ENCODE measurements at regions not wholly inside any gene's neighbourhood (a gene's known extent, or its start where the extent isn't known, plus 50 kb on each side); places are given as distances from the start of the nearest gene placed in this dataset.

DNA sequence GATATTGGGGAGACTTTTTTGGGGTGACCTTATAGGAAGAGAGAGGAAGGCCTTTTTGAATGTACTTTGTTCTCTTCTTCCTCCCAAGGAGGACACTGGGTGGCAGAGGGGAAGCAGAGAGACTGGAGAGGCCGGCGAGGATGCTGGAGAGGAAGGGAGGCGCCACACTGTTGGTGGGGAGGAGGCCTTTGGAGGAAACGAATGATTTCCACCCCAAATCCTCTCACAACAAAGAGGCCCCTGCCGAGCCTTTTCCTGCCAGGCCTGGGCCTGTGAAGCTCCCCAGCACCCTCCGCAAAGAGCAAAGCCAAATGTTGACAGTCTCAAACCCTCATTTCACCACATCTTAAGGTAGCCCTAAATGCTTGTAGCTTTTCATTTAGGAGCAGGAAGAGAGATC lies 59.0 kb upstream of the UPP2 start:
- H3K9ac ChIP-seq (ENCODE audit: extremely low read depth, low read length, poor library complexity, severe bottlenecking), result no peak overlapping the region
- H3K36me3 Mint-ChIP-seq (ENCODE audit: low read depth), result no peaks in the 10 kb centered on the region
- no peak overlapping the region for H3K4me3 Mint-ChIP-seq
- TF ChIP-seq, protein P1, sequence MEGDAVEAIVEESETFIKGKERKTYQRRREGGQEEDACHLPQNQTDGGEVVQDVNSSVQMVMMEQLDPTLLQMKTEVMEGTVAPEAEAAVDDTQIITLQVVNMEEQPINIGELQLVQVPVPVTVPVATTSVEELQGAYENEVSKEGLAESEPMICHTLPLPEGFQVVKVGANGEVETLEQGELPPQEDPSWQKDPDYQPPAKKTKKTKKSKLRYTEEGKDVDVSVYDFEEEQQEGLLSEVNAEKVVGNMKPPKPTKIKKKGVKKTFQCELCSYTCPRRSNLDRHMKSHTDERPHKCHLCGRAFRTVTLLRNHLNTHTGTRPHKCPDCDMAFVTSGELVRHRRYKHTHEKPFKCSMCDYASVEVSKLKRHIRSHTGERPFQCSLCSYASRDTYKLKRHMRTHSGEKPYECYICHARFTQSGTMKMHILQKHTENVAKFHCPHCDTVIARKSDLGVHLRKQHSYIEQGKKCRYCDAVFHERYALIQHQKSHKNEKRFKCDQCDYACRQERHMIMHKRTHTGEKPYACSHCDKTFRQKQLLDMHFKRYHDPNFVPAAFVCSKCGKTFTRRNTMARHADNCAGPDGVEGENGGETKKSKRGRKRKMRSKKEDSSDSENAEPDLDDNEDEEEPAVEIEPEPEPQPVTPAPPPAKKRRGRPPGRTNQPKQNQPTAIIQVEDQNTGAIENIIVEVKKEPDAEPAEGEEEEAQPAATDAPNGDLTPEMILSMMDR (conservative IDR thresholded peaks at IDR 0.05), result no peak
- no peak overlapping the region for H3K27ac Mint-ChIP-seq
- peaks cover 6% of the 10 kb centered on the region for H3K27me3 Mint-ChIP-seq (ENCODE audit: insufficient read depth)
- no peaks in the 10 kb centered on the region for H3K9me3 Mint-ChIP-seq
- H3K4me3 ChIP-seq (ENCODE audit: low read length), result no peak overlapping the region
- peaks cover 10% of the 10 kb centered on the region for H3K4me1 ChIP-seq (ENCODE audit: control insufficient read depth, insufficient read depth, low read length)
- peaks cover 7% of the 10 kb centered on the region for H3K27me3 ChIP-seq (ENCODE audit: control insufficient read depth, insufficient read depth, low read length, poor library complexity, severe bottlenecking)
- H3K36me3 ChIP-seq (ENCODE audit: control insufficient read depth, insufficient read depth, low read length), result no peaks in the 10 kb centered on the region
- H3K4me1 Mint-ChIP-seq, result peaks cover 24% of the 10 kb centered on the region
- no peaks in the 10 kb centered on the region for H3K9me3 ChIP-seq (ENCODE audit: control insufficient read depth, low read length)
- H3K27ac ChIP-seq (ENCODE audit: low read depth, low read length), result no peak overlapping the region
- 62 to 80% methylated on average over 2 to 3 of the region's 6 CpGs for WGBS, 2 experiments (ENCODE audit: insufficient coverage in 1 of 2, insufficient read length in 1 of 2)
- DNase-seq, result no peak

DNA sequence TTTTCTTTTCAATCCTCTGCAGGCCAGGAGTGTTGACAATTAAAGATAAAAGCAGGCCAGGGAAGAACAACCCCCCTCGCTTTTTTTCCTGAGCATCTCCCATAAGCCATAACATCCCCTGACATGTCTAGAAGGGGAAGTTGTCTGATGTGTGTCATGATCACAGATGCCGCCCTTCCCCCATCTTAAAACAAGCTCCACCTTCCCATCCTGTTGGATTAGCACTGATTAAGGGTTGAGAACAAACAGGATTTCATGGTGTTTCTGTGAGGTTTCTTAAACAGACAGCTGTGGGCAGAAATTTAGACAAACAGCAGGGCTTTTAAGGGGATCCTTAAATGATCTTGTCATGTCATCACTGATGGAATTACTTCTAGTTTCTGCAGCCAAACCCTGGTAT lies 59.4 kb upstream of the UPP2 start:
- Mint-ChIP-seq H3K27ac (no peak overlapping the region), H3K4me1 (peaks cover 24% of the 10 kb centered on the region), H3K9me3 (no peaks in the 10 kb centered on the region), H3K4me3 (no peak overlapping the region), H3K27me3 (ENCODE audit: insufficient read depth) (peaks cover 8% of the 10 kb centered on the region), H3K36me3 (ENCODE audit: low read depth) (no peaks in the 10 kb centered on the region)
- no peak overlapping the region for H3K4me3 ChIP-seq (ENCODE audit: low read length)
- H3K27me3 ChIP-seq (ENCODE audit: control insufficient read depth, insufficient read depth, low read length, poor library complexity, severe bottlenecking), result peaks cover 5% of the 10 kb centered on the region
- peaks cover 10% of the 10 kb centered on the region for H3K4me1 ChIP-seq (ENCODE audit: control insufficient read depth, insufficient read depth, low read length)
- no peak for DNase-seq
- 90% methylated on average over 2 of the region's 2 CpGs; no CpG with 5 or more reads in 1 of the 2 experiments for WGBS, 2 experiments (ENCODE audit: insufficient coverage in 1 of 2, insufficient read length in 1 of 2)
- H3K36me3 ChIP-seq (ENCODE audit: control insufficient read depth, insufficient read depth, low read length), result no peaks in the 10 kb centered on the region
- TF ChIP-seq, protein P1 (conservative IDR thresholded peaks at IDR 0.05), result no peak
- no peak overlapping the region for H3K27ac ChIP-seq (ENCODE audit: low read depth, low read length)
- H3K9me3 ChIP-seq (ENCODE audit: control insufficient read depth, low read length), result no peaks in the 10 kb centered on the region
- H3K9ac ChIP-seq (ENCODE audit: extremely low read depth, low read length, poor library complexity, severe bottlenecking), result no peak overlapping the region

DNA sequence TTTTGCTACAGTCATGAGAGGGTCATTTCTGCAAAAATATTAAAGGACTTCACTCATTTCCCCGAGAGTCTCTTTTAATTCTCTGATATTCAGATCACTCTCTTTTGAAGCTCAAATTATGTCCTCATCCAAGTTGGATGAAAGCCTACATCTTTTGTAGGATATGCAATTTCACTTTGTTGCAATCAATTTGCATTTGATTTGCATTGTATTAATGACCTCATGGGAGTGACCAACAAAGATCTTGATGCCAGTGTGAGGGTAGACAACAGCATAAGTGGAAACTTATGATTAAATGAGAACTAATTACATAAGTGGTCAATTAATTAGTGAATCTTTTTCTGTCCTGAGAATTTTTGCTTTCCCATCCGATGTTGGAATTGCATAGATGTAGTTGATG lies 60.3 kb upstream of the UPP2 start:
- H3K4me3 Mint-ChIP-seq, result no peak overlapping the region
- H3K36me3 Mint-ChIP-seq (ENCODE audit: low read depth), result no peaks in the 10 kb centered on the region
- H3K4me3 ChIP-seq (ENCODE audit: low read length), result no peak overlapping the region
- H3K27me3 Mint-ChIP-seq (ENCODE audit: insufficient read depth), result peaks cover 8% of the 10 kb centered on the region
- H3K27me3 ChIP-seq (ENCODE audit: control insufficient read depth, insufficient read depth, low read length, poor library complexity, severe bottlenecking), result peaks cover 4% of the 10 kb centered on the region
- no peak overlapping the region for H3K27ac ChIP-seq (ENCODE audit: low read depth, low read length)
- no peak overlapping the region for H3K27ac Mint-ChIP-seq
- no peak for DNase-seq
- no peaks in the 10 kb centered on the region for H3K9me3 ChIP-seq (ENCODE audit: control insufficient read depth, low read length)
- no peak overlapping the region for H3K9ac ChIP-seq (ENCODE audit: extremely low read depth, low read length, poor library complexity, severe bottlenecking)
- peaks cover 21% of the 10 kb centered on the region for H3K4me1 Mint-ChIP-seq
- TF ChIP-seq, protein P1 (conservative IDR thresholded peaks at IDR 0.05), result no peak
- H3K9me3 Mint-ChIP-seq, result no peaks in the 10 kb centered on the region
- no peaks in the 10 kb centered on the region for H3K36me3 ChIP-seq (ENCODE audit: control insufficient read depth, insufficient read depth, low read length)
- WGBS, 2 experiments (ENCODE audit: insufficient coverage in 1 of 2, insufficient read length in 1 of 2), result 97 to 100% methylated on average over 1 of the region's 2 CpGs
- H3K4me1 ChIP-seq (ENCODE audit: control insufficient read depth, insufficient read depth, low read length), result peaks cover 10% of the 10 kb centered on the region
